ENCODE measurements at regions not wholly inside any gene's neighbourhood (a gene's known extent, or its start where the extent isn't known, plus 50 kb on each side); places are given as distances from the start of the nearest gene placed in this dataset.
"Not testable (repeated sequence)": the region's sequence is repeated elsewhere in the genome, so short reads cannot be mapped to it uniquely, and the experiment has no call there.

GRCh38 chr6:22372922-22373321 lies 76.1 kb upstream of the PRL start:
- Histone ChIP-seq H3K9me2 (ENCODE audit: insufficient read depth) (no peaks in the 10 kb centered on the region), H4K20me1 (ENCODE audit: insufficient read depth) (no peaks in the 10 kb centered on the region), H3K4me2 (ENCODE audit: unreplicated experiment) (no peak overlapping the region), H3K4me3 (no peak overlapping the region), H3K9ac (no peak overlapping the region), H3K79me2 (ENCODE audit: insufficient read depth) (no peaks in the 10 kb centered on the region), H3K27me3 (replicated peaks; ENCODE audit: insufficient read depth) (no peaks in the 10 kb centered on the region), H3K27ac (no peak overlapping the region), H3F3A (ENCODE audit: insufficient read depth) (no peaks in the 10 kb centered on the region), H2AFZ (no peak overlapping the region), H3K9me3 (ENCODE audit: low read depth) (no peaks in the 10 kb centered on the region), H3K4me1 (ENCODE audit: insufficient read depth) (no peaks in the 10 kb centered on the region), H3K36me3 (ENCODE audit: low read depth) (no peaks in the 10 kb centered on the region)
- 39 to 44% methylated on average over 2 of the region's 2 CpGs for WGBS, 2 experiments (ENCODE audit: low coverage in 1 of 2, low lambda C conversion rate in 2 of 2, missing lambda C conversion rate in 2 of 2)
- TF ChIP-seq EZH2 (IDR thresholded peaks at IDR 0.05; ENCODE audit: insufficient read depth, poor library complexity, severe bottlenecking) (no peak), EZH2phosphoT487 (IDR thresholded peaks at IDR 0.05; ENCODE audit: insufficient read depth, low read depth) (no peak)
- in situ Hi-C loops (cut with MboI) = no loop called here
- no peak for DNase-seq

- in situ Hi-C loops (cut with MboI) = not testable (repeated sequence)
- WGBS, 2 experiments (ENCODE audit: low coverage in 1 of 2, low lambda C conversion rate in 2 of 2, missing lambda C conversion rate in 2 of 2) = 74% methylated on average over 2 of the region's 2 CpGs
These were observed 78.1 kb upstream of the PRL start for GRCh38 chr6:22374950-22375349.

GRCh38 chr6:22376293-22376692 lies 79.5 kb upstream of the PRL start:
- H3K27ac ChIP-seq; H3K4me2 ChIP-seq (ENCODE audit: unreplicated experiment); in situ Hi-C loops (cut with MboI); H3K4me3 ChIP-seq; H4K20me1 ChIP-seq (ENCODE audit: insufficient read depth); H3K9me2 ChIP-seq (ENCODE audit: insufficient read depth); H3K27me3 ChIP-seq (replicated peaks; ENCODE audit: insufficient read depth); H3K9me3 ChIP-seq (ENCODE audit: low read depth); DNase-seq; H3F3A ChIP-seq (ENCODE audit: insufficient read depth); H2AFZ ChIP-seq; H3K9ac ChIP-seq; H3K36me3 ChIP-seq (ENCODE audit: low read depth); H3K4me1 ChIP-seq (ENCODE audit: insufficient read depth); H3K79me2 ChIP-seq (ENCODE audit: insufficient read depth): not testable (repeated sequence)

More at GRCh38 chr6:22374950-22375349, 78.1 kb upstream of the PRL start:
- H3K4me3 ChIP-seq; H3K4me2 ChIP-seq (ENCODE audit: unreplicated experiment); H3K79me2 ChIP-seq (ENCODE audit: insufficient read depth); H3F3A ChIP-seq (ENCODE audit: insufficient read depth); H3K36me3 ChIP-seq (ENCODE audit: low read depth); H3K9me2 ChIP-seq (ENCODE audit: insufficient read depth); H3K4me1 ChIP-seq (ENCODE audit: insufficient read depth); DNase-seq; H2AFZ ChIP-seq; H3K9ac ChIP-seq; H4K20me1 ChIP-seq (ENCODE audit: insufficient read depth); H3K27ac ChIP-seq; H3K27me3 ChIP-seq (replicated peaks; ENCODE audit: insufficient read depth); H3K9me3 ChIP-seq (ENCODE audit: low read depth): not testable (repeated sequence)

GRCh38 chr6:22378536-22378935 lies 81.7 kb upstream of the PRL start:
- H3K27ac ChIP-seq; H3K9me3 ChIP-seq (ENCODE audit: low read depth); H4K20me1 ChIP-seq (ENCODE audit: insufficient read depth); H3K36me3 ChIP-seq (ENCODE audit: low read depth); H3F3A ChIP-seq (ENCODE audit: insufficient read depth); H3K27me3 ChIP-seq (replicated peaks; ENCODE audit: insufficient read depth); in situ Hi-C loops (cut with MboI); H3K9me2 ChIP-seq (ENCODE audit: insufficient read depth); H3K4me1 ChIP-seq (ENCODE audit: insufficient read depth); H3K9ac ChIP-seq; H3K79me2 ChIP-seq (ENCODE audit: insufficient read depth); H3K4me2 ChIP-seq (ENCODE audit: unreplicated experiment); H2AFZ ChIP-seq; DNase-seq; H3K4me3 ChIP-seq: not testable (repeated sequence)
- WGBS, 2 experiments (ENCODE audit: low coverage in 1 of 2, low lambda C conversion rate in 2 of 2, missing lambda C conversion rate in 2 of 2) = 69 to 77% methylated on average over 1 of the region's 1 CpG

- Histone ChIP-seq H3K79me2 (ENCODE audit: insufficient read depth) (no peaks in the 10 kb centered on the region), H3K9me2 (ENCODE audit: insufficient read depth) (no peaks in the 10 kb centered on the region), H3K9ac (no peak overlapping the region), H3K36me3 (ENCODE audit: low read depth) (no peaks in the 10 kb centered on the region), H3K4me3 (no peak overlapping the region), H3K27ac (no peak overlapping the region), H3K4me2 (ENCODE audit: unreplicated experiment) (no peak overlapping the region), H3K4me1 (ENCODE audit: insufficient read depth) (no peaks in the 10 kb centered on the region), H3K27me3 (replicated peaks; ENCODE audit: insufficient read depth) (no peaks in the 10 kb centered on the region), H3K9me3 (ENCODE audit: low read depth) (no peaks in the 10 kb centered on the region), H3F3A (ENCODE audit: insufficient read depth) (no peaks in the 10 kb centered on the region), H2AFZ (no peak overlapping the region), H4K20me1 (ENCODE audit: insufficient read depth) (no peaks in the 10 kb centered on the region)
- no peak for DNase-seq
- in situ Hi-C loops (cut with MboI) = no loop called here
- 37 to 61% methylated on average over 3 of the region's 3 CpGs for WGBS, 2 experiments (ENCODE audit: low coverage in 1 of 2, low lambda C conversion rate in 2 of 2, missing lambda C conversion rate in 2 of 2)
- TF ChIP-seq EZH2phosphoT487 (IDR thresholded peaks at IDR 0.05; ENCODE audit: insufficient read depth, low read depth) (no peak), EZH2 (IDR thresholded peaks at IDR 0.05; ENCODE audit: insufficient read depth, poor library complexity, severe bottlenecking) (no peak)
These were observed 83.4 kb upstream of the PRL start for GRCh38 chr6:22380236-22380635.

Measured in GM23248 (cell line).